NCI-H2227 (cell line): ENCODE measurements at regions not wholly inside any gene's neighbourhood (a gene's known extent, or its start where the extent isn't known, plus 50 kb on each side); places are given as distances from the start of the nearest gene placed in this dataset.

ENCODE experiments used
- DNase-seq: peaks from one replicate; lab custom pipeline; 2025; ENCODE audit not compliant: unreplicated experiment; lab: John Stamatoyannopoulos, UW

DNA sequence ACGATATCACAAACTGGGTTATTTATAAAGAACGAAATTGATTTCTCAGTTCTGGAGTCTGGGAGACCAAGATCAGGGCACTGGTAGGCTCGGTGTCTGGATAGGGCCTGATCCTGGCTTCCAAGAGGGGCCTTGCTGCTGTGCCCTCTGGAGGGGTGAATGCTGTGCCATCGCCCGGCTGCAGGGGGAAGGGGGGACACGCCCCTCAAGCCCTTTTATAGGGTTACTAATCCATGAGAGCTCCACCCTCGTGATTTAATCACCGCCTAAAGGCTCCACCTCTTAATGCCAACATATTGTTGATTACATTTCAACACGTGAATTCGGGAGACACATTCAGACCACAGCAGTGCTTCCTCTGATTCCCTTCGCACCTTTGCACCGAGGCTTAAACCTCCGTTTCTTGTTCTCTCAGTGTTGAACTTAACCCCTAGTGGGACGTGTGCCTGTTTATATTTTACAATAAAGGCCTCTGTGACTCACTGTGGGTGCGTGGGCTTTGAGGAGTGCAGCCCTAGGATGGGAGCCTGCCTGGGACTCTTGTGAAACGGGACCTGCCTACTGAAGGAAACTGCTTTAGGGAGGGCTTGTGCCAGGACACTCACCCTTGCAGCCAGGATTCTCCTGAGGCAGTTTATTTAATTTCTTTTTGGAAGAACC is 52.4 kb upstream of the SPATA13 start:
- DNase-seq = no peak

DNA sequence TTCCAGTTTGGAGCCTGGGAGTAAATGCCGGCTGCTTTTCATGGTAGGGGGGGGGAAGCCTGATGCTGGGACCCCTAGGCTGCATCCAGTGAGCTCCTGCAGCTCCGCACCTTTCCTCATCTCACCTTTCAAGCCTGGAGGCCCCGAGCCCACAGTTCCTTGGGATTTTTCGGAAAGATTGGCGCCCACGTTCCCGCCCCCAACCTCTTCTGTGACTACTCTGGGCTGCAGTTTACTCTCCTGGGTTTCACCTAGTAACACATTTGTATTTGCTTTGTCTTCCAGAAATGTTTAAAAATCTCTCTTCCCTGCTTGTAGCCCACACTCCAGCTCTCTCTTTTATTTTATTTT is 51.9 kb upstream of the SPATA13 start:
- DNase-seq = no peak

DNA sequence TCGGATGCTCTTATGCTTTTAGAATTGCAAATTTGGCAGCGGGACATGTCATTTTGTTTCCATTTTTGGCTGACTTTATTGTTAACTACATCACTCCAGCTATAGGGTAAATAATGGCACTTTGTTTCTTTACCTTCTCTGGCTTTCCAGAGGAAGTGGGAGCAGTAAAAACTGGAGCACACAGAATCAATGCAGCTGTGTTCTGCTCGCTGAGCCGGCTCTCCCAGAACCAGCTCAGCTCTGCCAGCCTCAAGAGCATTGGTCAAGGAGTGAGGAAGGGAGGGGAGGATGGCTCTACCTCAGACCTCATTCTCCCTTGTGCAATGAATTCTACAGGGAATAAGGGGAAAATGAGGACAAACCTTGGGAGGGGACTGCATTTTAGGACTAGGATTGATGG is 50.5 kb upstream of the SPATA13 start:
- DNase-seq = no peak
